Activated naive CD4-positive, alpha-beta T cell treated with anti-CD3 and anti-CD28 coated beads, Interleukin-2, amount 50 U/mL, for 72 hours (primary cell): ENCODE measurements at regions not wholly inside any gene's neighbourhood (a gene's known extent, or its start where the extent isn't known, plus 50 kb on each side); places are given as distances from the start of the nearest gene placed in this dataset.
A peak's percentile ranks its signal among the peaks of the same experiment; 100 is the strongest.
"Not testable (repeated sequence)": the region's sequence is repeated elsewhere in the genome, so short reads cannot be mapped to it uniquely, and the experiment has no call there.

Experiments
- ATAC-seq, 2 donors: fragments of 150-1000 bp; cut with Tn5 transposase; 2 replicates each; pipeline ENCODE4 v1.10.0; 2021; ENCODE audit warnings: mild to moderate bottlenecking in 2 of 2, moderate library complexity in 2 of 2
- DNase-seq, 2 donors: peaks; one replicate each; pipeline ENCODE4 v3.0.0; 2021 to 2022; ENCODE audit warnings: low spot score in 2 of 2
- H3K27ac Mint-ChIP-seq, 2 donors: one replicate each; pipeline ENCODE4 v1.8.0; 2022; ENCODE audit warnings: mild to moderate bottlenecking in 2 of 2, mixed read lengths in 2 of 2
- H3K36me3 Mint-ChIP-seq, 2 donors: one replicate each; pipeline ENCODE4 v1.8.0; 2022; ENCODE audit warnings: mixed read lengths in 2 of 2
- H3K9me3 Mint-ChIP-seq, 2 donors: one replicate each; pipeline ENCODE4 v1.8.0; 2022; ENCODE audit warnings: mixed read lengths in 2 of 2

- Mint-ChIP-seq H3K9me3 (no peaks in the 10 kb centered on the region), H3K36me3 (no peaks in the 10 kb centered on the region), H3K27ac (no peak overlapping the region)
- DNase-seq (no peak), ATAC-seq (no peak)
Observed at GRCh38 chr4:183806341-183806740, 98.8 kb upstream of the STOX2 start.

GRCh38 chr4:183807420-183808096 is 97.5 kb upstream of the STOX2 start:
- Mint-ChIP-seq H3K27ac (no peak overlapping the region), H3K9me3 (no peaks in the 10 kb centered on the region), H3K36me3 (no peaks in the 10 kb centered on the region)
- DNase-seq (no peak), ATAC-seq (no peak)

GRCh38 chr4:183808097-183808456 is 97.0 kb upstream of the STOX2 start:
- peak overlapping the region in 1 of 2 donors; percentile 3 for H3K27ac Mint-ChIP-seq
- no peaks in the 10 kb centered on the region for H3K9me3 Mint-ChIP-seq
- H3K36me3 Mint-ChIP-seq = no peaks in the 10 kb centered on the region
- ATAC-seq (no peak), DNase-seq (no peak)

GRCh38 chr4:183812567-183812966 is 92.5 kb upstream of the STOX2 start:
- Mint-ChIP-seq H3K9me3 (no peaks in the 10 kb centered on the region), H3K27ac (no peak overlapping the region), H3K36me3 (no peaks in the 10 kb centered on the region)
- ATAC-seq (no peak), DNase-seq (no peak)

GRCh38 chr4:183814461-183814860 is 90.6 kb upstream of the STOX2 start:
- ATAC-seq (no peak), DNase-seq (no peak)
- Mint-ChIP-seq H3K9me3 (no peaks in the 10 kb centered on the region), H3K27ac (no peak overlapping the region), H3K36me3 (no peaks in the 10 kb centered on the region)

GRCh38 chr4:183816077-183816476 is 89.0 kb upstream of the STOX2 start:
- no peak for ATAC-seq
- no peak for DNase-seq
- H3K27ac Mint-ChIP-seq = no peak overlapping the region
- H3K9me3 Mint-ChIP-seq = no peaks in the 10 kb centered on the region
- H3K36me3 Mint-ChIP-seq = no peaks in the 10 kb centered on the region

GRCh38 chr4:183816882-183817509 is 88.1 kb upstream of the STOX2 start:
- DNase-seq (no peak), ATAC-seq (no peak)
- no peak overlapping the region for H3K27ac Mint-ChIP-seq
- H3K9me3 Mint-ChIP-seq = no peaks in the 10 kb centered on the region
- no peaks in the 10 kb centered on the region for H3K36me3 Mint-ChIP-seq

GRCh38 chr4:183818591-183818990 is 86.5 kb upstream of the STOX2 start:
- ATAC-seq, DNase-seq, H3K36me3 Mint-ChIP-seq, H3K9me3 Mint-ChIP-seq, H3K27ac Mint-ChIP-seq: not testable (repeated sequence)

- ATAC-seq (no peak), DNase-seq (no peak)
- Mint-ChIP-seq H3K9me3 (no peaks in the 10 kb centered on the region), H3K36me3 (no peaks in the 10 kb centered on the region), H3K27ac (no peak overlapping the region)
Observed at GRCh38 chr4:183821076-183821853, 83.8 kb upstream of the STOX2 start.

- DNase-seq (no peak), ATAC-seq (no peak)
- Mint-ChIP-seq H3K27ac (no peak overlapping the region), H3K9me3 (no peaks in the 10 kb centered on the region), H3K36me3 (no peaks in the 10 kb centered on the region)
Observed at GRCh38 chr4:183823434-183823833, 81.7 kb upstream of the STOX2 start.

GRCh38 chr4:183825346-183825745 is 79.8 kb upstream of the STOX2 start:
- Mint-ChIP-seq H3K36me3 (no peaks in the 10 kb centered on the region), H3K27ac (no peak overlapping the region), H3K9me3 (no peaks in the 10 kb centered on the region)
- DNase-seq (no peak), ATAC-seq (no peak)

GRCh38 chr4:183826461-183826860 is 78.6 kb upstream of the STOX2 start:
- Mint-ChIP-seq H3K9me3 (no peaks in the 10 kb centered on the region), H3K27ac (no peak overlapping the region), H3K36me3 (no peaks in the 10 kb centered on the region)
- no peak for ATAC-seq
- no peak for DNase-seq

GRCh38 chr4:183828125-183828524 is 77.0 kb upstream of the STOX2 start:
- H3K36me3 Mint-ChIP-seq = no peaks in the 10 kb centered on the region
- ATAC-seq = no peak

GRCh38 chr4:183828839-183829238 is 76.3 kb upstream of the STOX2 start:
- ATAC-seq = no peak
- H3K36me3 Mint-ChIP-seq = no peaks in the 10 kb centered on the region
- H3K9me3 Mint-ChIP-seq = no peaks in the 10 kb centered on the region
- DNase-seq = no peak
- H3K27ac Mint-ChIP-seq = no peak overlapping the region

More at GRCh38 chr4:183828125-183828524, 77.0 kb upstream of the STOX2 start:
- no peak for DNase-seq
- no peak overlapping the region for H3K27ac Mint-ChIP-seq
- H3K9me3 Mint-ChIP-seq = no peaks in the 10 kb centered on the region

- Mint-ChIP-seq H3K9me3 (no peaks in the 10 kb centered on the region), H3K27ac (no peak overlapping the region), H3K36me3 (no peaks in the 10 kb centered on the region)
Observed at GRCh38 chr4:183830438-183830985, 74.6 kb upstream of the STOX2 start.

GRCh38 chr4:183831026-183831446 is 74.1 kb upstream of the STOX2 start:
- H3K9me3 Mint-ChIP-seq = no peaks in the 10 kb centered on the region
- H3K27ac Mint-ChIP-seq = no peak overlapping the region
- DNase-seq (no peak), ATAC-seq (no peak)
- no peaks in the 10 kb centered on the region for H3K36me3 Mint-ChIP-seq

More at GRCh38 chr4:183830438-183830985, 74.6 kb upstream of the STOX2 start:
- no peak for ATAC-seq
- DNase-seq = no peak

- DNase-seq (no peak), ATAC-seq (no peak)
- Mint-ChIP-seq H3K27ac (no peak overlapping the region), H3K9me3 (no peaks in the 10 kb centered on the region), H3K36me3 (no peaks in the 10 kb centered on the region)
Observed at GRCh38 chr4:183831683-183832082, 73.4 kb upstream of the STOX2 start.
